MV-4-11 (cell line): ENCODE measurements at regions not wholly inside any gene's neighbourhood (a gene's known extent, or its start where the extent isn't known, plus 50 kb on each side); places are given as distances from the start of the nearest gene placed in this dataset.

ENCODE experiments used
- DNase-seq: peaks from one replicate; lab custom pipeline; 2025; lab: John Stamatoyannopoulos, UW

- no peak for DNase-seq
These were observed 2135.4 kb downstream of the MRPL39 start for GRCh38 chr21:23471877-23472276.

DNA sequence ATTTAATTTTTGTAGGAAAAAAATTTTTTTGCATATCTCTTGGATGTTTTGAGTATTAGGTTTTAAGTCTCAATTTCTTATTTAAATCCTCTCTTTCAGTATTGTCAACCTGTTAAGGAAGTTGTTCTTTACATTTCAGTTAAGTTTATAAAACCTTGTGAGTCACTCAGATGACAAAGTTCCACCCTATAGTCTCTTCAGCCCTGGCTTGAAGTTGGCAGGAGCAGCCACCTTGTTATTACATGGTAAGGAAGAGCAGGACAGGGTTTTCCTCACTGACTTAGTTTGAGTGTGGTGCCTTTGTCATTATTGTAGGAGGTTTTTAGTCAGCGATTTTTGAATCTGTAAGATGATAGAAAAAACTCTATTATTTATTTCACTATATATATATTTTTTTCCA is 2143.9 kb downstream of the MRPL39 start:
- no peak for DNase-seq

GRCh38 chr21:23455676-23456075 is 2151.6 kb downstream of the MRPL39 start:
- DNase-seq: no peak

DNA sequence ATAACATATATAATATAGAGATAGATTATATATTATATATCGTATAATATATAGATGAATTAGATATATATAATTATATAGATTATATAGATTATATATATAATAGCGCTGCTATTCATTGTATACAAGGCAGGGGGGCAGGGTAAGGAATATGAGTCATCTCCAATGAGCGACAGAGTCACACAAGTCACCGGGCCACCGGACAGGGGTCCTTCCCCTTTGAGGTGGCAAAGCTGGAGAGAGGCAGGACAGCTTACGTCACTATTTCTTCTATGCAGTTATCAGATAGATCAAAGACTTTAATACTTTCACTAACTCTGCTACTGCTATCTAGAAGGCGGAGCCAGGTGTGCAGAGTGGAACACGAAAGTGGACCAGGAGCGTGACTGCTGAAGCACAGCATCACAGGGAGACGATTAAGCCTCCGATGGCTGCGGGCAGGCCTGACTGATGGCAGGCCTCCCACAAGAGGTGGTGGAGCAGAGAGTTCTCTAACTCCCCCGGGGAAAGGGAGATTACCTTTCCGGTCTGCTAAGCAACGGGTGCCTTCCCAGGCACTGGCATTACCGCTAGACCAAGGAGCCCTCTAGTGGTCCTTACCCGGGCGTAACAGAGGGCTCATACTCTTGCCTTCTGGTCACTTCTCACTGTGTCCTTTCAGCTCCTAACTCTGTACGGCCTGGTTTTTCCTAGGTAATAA is 2154.7 kb downstream of the MRPL39 start:
- DNase-seq: peak; percentile 11

GRCh38 chr21:23445307-23445706 is 2162.0 kb downstream of the MRPL39 start:
- DNase-seq: no peak

DNA sequence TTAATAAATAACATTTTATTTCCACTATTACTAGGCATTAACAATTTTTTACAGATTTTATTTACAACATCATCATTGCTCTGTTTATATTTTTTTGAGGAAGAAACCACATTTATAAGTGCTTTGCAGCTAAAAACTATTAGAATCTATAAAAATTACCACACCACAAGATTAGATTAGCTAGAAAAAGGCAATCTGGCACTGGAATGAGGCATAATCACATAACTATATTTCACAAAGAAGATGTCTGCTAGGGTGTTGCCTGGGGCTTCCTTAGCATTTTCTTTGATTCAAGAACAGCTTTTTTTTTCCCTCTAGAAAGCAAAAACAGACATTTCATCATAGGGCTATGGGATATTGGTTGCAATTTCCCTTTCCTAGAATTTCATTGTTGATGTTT is 2169.2 kb downstream of the MRPL39 start:
- DNase-seq: no peak

DNA sequence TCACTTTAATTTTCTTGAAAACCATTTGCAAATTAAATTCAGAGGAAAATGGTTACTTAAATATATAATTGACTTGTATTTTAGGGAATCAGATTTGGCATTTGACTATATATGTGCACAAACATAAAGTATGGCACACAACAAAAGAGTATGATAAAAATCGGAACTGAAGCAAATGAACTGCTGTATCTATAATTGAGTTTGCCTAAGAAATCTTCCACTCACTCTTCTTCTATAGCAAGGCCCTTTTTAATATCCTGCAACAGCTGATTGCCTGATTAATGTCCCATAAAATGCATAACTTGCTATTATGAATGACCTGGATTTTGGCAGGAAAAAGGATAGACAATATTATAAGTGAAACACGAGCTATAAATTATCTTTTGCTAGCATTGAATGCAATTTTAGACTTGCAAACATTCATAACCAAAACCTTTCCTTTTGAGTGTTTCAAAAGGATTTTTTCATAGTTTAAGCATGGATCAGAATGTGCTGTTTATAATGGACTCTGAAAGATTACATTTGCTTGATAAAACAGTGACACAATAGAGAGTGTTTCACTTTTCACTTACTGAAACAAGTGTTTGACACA is 2204.3 kb downstream of the MRPL39 start:
- no peak for DNase-seq

DNA sequence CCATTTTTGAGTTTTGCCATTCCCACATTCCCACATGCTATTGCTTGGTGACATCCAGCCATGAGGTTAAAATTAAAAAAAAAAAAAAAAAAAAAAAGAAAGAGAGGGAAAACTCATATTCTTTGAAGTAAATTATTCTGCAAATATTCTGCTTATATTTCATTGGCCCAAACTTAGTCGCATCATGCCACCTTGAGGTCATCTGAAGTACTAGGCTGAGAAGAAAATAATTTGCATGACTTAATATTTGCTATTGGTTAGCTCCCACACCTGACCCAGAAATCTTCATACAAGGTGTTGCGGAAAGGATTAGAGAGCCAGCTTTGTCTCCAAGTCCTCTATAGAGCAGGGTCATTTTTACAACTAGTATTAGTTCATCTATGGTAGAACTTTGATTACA is 2206.0 kb downstream of the MRPL39 start:
- peak; percentile 17 for DNase-seq

DNA sequence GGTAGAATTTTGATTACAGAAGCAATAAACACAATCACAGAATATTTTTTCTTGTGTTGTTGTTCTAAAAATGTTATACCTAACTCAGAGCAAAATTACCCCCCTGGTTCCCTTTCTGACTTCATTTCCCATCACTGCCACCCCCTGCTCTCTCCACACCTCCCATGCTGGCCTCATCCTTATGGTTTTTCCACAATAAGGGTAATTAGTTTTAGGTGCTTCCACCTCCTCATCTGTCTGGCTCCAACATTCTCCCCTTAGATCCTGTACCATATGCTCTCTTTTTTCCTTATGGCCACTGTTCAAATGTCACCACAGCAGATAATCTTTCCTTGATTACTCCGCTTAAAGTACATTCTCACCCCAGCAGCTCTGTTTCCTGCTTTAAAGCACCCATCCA is 2208.6 kb downstream of the MRPL39 start:
- no peak for DNase-seq

- DNase-seq: no peak
These were observed 2212.8 kb downstream of the MRPL39 start for GRCh38 chr21:23394458-23394857.

DNA sequence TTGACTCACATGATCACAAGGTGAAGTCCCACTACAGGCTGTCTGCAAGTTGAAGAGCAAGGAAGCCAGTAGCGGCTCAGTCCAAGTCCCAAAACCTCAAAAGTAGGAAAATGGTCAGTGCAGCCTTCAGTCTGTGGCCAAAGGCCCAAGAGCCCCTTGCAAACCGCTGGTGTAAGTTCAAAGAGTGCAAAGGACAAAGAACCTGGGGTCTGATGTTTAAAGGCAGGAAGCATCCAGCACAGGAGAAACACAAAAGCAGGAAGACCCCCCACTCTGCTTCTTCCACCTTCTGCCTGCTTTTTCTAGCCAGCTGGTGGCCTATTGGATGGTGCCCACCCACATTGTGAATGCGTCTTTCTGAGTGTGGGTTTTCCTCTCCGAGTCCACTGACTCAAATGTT is 2222.6 kb downstream of the MRPL39 start:
- no peak for DNase-seq

- DNase-seq: no peak
These were observed 2233.1 kb downstream of the MRPL39 start for GRCh38 chr21:23374155-23374554.

DNA sequence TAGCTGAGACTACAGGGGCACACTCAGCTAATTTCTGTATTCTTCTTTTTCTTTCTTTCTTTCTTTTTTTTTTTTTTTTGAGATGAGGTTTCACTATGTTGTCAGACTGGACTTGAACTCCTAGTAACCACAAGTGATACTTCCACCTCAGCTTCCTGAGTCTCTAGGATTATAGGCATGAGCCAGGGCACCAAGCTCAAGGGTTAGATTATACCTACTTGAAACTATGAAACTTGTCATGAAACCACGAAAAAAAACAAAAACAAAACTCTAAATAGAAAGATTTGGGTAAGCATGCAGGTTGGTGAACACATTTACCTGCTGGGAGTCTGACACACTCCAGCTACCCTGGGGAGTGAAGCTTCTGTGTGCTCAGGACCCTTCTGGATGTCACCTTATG is 2250.4 kb downstream of the MRPL39 start:
- no peak for DNase-seq

DNA sequence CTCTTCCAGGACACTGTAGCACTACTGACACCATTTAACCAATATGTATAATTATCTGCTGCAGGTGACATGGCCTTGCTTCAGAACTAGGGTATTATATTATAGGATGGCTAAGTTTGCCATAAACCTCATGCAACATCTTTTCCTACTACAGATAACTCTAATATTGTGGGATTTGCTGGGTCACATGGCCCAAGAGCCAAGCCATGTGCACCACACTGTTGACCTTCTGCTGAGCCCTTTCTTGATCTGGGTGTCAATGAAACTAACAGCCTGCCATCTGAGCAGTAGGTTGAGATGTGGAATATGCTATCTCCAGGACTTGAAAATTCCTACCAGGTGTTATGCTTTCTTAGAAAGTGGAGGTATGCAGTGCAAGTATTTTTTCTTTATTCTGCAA is 2291.1 kb downstream of the MRPL39 start:
- DNase-seq: no peak

GRCh38 chr21:23308741-23309140 is 2298.5 kb downstream of the MRPL39 start:
- no peak for DNase-seq

DNA sequence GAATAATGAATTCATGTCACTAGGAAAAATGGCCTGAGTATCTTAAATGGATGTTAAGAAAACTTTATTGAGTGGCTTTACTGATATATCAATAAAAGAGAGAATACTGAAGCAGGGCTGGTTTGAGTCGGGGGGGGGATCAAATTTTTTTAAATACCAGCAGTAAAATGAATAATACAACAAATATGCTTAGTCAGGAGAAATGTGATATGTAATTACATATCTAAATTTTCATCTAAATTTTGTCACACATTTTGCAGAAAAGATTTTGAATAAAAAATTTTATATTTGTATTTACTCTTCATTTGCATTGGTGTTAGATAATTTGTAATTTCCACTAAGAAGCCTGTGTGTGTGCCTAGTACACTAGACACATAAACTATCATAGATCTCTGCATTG is 2300.2 kb downstream of the MRPL39 start:
- no peak for DNase-seq

GRCh38 chr21:23292292-23292691 is 2294.1 kb downstream of the NCAM2 start:
- DNase-seq: no peak

- DNase-seq: no peak
These were observed 2283.7 kb downstream of the NCAM2 start for GRCh38 chr21:23281917-23282316.

- no peak for DNase-seq
These were observed 2251.6 kb downstream of the NCAM2 start for GRCh38 chr21:23249760-23250159.

- no peak for DNase-seq
These were observed 2249.1 kb downstream of the NCAM2 start for GRCh38 chr21:23247334-23247733.

GRCh38 chr21:23245255-23245654 is 2247.0 kb downstream of the NCAM2 start:
- DNase-seq: no peak

DNA sequence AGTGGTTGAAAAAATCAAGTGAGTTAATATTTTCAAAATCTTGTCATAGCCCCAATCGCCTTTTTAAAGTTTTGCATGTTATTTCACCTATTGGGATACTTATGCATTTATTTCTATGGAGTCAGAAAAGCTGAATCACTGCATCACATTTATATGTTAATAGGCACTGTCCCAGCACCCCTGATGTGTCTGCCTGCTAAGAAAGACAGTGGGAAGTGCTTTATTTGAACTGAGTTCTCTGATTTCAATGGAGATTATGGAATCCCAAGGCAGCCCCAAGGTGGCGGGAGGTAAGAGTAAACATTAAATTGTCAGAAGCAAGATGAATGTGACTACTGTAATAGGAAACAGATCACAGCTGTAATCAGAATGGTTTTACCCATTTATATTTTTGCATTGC is 2225.7 kb downstream of the NCAM2 start:
- DNase-seq: no peak

- DNase-seq: no peak
These were observed 2220.5 kb downstream of the NCAM2 start for GRCh38 chr21:23218667-23219066.

DNA sequence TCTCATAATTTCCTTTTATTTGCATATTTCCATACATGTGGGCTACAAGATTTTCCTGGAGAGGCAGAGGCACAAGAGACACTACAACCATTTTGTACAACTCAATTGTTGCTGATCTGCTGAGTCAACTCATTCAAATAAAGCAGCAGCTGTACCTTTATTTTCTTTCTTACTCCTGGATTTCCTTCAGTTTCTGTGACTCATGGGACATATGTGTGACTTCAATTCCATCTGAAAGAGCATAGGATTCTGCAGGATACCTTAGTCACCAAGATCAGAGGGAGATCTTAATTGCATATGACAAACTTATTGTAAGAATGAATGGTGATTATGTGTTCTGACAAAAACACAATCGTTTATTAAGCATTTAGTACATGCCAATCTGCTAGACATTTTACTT is 2219.4 kb downstream of the NCAM2 start:
- DNase-seq: no peak
